Nephron progenitor cell (in vitro differentiated cells): ENCODE measurements at regions not wholly inside any gene's neighbourhood (a gene's known extent, or its start where the extent isn't known, plus 50 kb on each side); places are given as distances from the start of the nearest gene placed in this dataset.

Experiments
- DNase-seq: peaks from one replicate; pipeline ENCODE4 v3.0.0; 2021
- H3K27ac Mint-ChIP-seq: 2 replicates; pipeline ENCODE4 v1.8.0; 2021; ENCODE audit warnings: mild to moderate bottlenecking, moderate library complexity, mixed read lengths
- H3K27me3 Mint-ChIP-seq: 2 replicates; pipeline ENCODE4 v1.8.0; 2021; ENCODE audit warnings: mild to moderate bottlenecking, low read depth, mixed read lengths; ENCODE audit not compliant: poor library complexity
- H3K36me3 Mint-ChIP-seq: 2 replicates; pipeline ENCODE4 v1.8.0; 2021; ENCODE audit warnings: low read depth, mixed read lengths
- H3K4me1 Mint-ChIP-seq: 2 replicates; pipeline ENCODE4 v1.8.0; 2021; ENCODE audit warnings: mixed read lengths
- H3K4me3 Mint-ChIP-seq: 2 replicates; pipeline ENCODE4 v1.8.0; 2021; ENCODE audit warnings: mild to moderate bottlenecking, moderate library complexity, mixed read lengths
- H3K9me3 Mint-ChIP-seq: 2 replicates; pipeline ENCODE4 v1.8.0; 2021; ENCODE audit warnings: mild to moderate bottlenecking, moderate library complexity, mixed read lengths
- TF ChIP-seq, protein P1 (sequence below): fragments of 200-600 bp; sonication (generic); IDR thresholded peaks from 2 replicates; pipeline ENCODE4 v1.5.0; 2021; ENCODE audit warnings: antibody characterized with exemption

DNA sequence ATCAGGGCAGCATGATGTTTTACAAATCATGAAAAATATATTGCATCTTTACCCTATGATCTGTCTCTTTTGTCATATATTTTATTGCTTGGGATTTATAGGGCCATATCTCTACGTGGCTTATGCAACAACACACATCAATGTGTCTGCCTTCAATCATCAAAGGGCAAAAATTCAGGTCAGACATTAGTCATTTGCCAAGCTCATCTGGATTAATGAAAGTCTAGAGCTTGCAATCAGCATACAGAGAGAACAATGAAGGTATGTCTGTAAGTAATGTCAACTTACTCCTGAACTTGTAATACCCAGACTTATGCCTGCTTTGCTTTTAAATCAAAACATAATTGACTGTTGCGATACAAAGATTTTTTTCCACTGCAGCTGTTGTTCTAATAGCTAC lies 282.7 kb downstream of the HAO1 start:
- TF ChIP-seq, protein P1, sequence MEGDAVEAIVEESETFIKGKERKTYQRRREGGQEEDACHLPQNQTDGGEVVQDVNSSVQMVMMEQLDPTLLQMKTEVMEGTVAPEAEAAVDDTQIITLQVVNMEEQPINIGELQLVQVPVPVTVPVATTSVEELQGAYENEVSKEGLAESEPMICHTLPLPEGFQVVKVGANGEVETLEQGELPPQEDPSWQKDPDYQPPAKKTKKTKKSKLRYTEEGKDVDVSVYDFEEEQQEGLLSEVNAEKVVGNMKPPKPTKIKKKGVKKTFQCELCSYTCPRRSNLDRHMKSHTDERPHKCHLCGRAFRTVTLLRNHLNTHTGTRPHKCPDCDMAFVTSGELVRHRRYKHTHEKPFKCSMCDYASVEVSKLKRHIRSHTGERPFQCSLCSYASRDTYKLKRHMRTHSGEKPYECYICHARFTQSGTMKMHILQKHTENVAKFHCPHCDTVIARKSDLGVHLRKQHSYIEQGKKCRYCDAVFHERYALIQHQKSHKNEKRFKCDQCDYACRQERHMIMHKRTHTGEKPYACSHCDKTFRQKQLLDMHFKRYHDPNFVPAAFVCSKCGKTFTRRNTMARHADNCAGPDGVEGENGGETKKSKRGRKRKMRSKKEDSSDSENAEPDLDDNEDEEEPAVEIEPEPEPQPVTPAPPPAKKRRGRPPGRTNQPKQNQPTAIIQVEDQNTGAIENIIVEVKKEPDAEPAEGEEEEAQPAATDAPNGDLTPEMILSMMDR: no peak
- Mint-ChIP-seq H3K9me3 (no peaks in the 10 kb centered on the region), H3K27me3 (peaks cover 4% of the 10 kb centered on the region), H3K4me1 (no peaks in the 10 kb centered on the region), H3K4me3 (no peak overlapping the region), H3K27ac (no peak overlapping the region), H3K36me3 (no peaks in the 10 kb centered on the region)
- no peak for DNase-seq

DNA sequence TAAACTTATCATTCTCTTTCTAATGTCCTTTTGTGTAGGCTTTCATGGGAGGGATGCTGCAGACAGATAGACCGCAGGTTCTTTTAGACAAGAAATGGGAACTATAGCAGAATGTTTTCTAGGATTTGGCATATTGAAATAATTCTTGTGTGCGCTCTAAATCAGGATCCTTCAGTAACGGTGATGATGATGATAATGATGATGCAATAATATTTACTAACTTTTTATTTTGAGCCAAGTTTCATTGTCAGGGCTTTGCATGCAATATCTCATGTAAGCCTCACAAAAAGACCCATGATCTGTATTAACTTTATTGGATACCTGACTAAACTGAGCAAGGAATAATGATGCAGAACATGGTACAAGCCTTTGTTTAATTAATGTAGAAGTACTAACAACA lies 280.1 kb downstream of the HAO1 start:
- no peak overlapping the region for H3K27ac Mint-ChIP-seq
- H3K27me3 Mint-ChIP-seq: peaks cover 4% of the 10 kb centered on the region
- TF ChIP-seq, protein P1: no peak
- no peak overlapping the region for H3K4me3 Mint-ChIP-seq
- H3K4me1 Mint-ChIP-seq: no peaks in the 10 kb centered on the region
- no peak for DNase-seq
- no peaks in the 10 kb centered on the region for H3K36me3 Mint-ChIP-seq
- no peaks in the 10 kb centered on the region for H3K9me3 Mint-ChIP-seq

DNA sequence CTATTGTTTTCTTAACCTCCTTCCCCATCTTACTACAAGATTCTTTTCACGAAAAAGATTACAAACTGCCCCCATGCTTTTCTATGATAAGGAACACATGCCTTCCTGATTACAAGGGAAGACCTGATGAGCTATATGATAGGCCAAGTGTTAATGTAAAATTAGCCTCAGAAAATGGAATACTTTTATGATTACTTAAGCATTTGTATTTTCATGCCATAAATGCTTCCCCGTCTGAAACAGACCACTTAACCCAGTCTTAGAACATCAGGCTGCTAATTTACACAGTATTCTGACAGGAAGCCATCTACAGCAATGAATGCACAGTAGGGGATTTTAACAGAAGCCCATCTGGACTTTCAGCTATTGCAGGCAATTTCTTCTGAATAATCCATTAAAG lies 274.9 kb downstream of the HAO1 start:
- Mint-ChIP-seq H3K4me1 (peaks cover 6% of the 10 kb centered on the region), H3K27me3 (peaks cover 4% of the 10 kb centered on the region), H3K36me3 (no peaks in the 10 kb centered on the region), H3K9me3 (no peaks in the 10 kb centered on the region), H3K4me3 (no peak overlapping the region), H3K27ac (no peak overlapping the region)
- TF ChIP-seq, protein P1: no peak
- DNase-seq: no peak

DNA sequence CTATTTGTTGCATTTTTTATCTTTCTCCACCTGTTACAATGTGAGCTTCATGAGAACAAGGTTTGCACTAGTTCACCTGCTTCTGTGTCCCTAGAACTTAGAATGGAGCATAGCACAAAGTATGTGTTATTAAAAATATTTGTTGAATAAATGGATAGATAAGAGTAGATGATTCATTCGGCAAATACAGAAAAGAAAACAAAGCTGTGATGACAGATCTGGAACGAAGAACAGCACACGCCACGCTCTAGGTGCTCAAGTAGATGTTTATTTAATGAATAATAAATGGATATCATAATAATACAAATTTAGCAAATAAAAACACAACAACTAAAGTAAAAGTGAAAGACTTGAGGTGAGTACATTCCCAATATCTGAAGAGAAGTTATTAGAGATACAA lies 273.1 kb downstream of the HAO1 start:
- no peaks in the 10 kb centered on the region for H3K36me3 Mint-ChIP-seq
- TF ChIP-seq, protein P1: no peak
- no peak overlapping the region for H3K27ac Mint-ChIP-seq
- no peak overlapping the region for H3K4me3 Mint-ChIP-seq
- DNase-seq: no peak
- no peaks in the 10 kb centered on the region for H3K9me3 Mint-ChIP-seq
- peaks cover 4% of the 10 kb centered on the region for H3K27me3 Mint-ChIP-seq
- H3K4me1 Mint-ChIP-seq: peaks cover 6% of the 10 kb centered on the region

DNA sequence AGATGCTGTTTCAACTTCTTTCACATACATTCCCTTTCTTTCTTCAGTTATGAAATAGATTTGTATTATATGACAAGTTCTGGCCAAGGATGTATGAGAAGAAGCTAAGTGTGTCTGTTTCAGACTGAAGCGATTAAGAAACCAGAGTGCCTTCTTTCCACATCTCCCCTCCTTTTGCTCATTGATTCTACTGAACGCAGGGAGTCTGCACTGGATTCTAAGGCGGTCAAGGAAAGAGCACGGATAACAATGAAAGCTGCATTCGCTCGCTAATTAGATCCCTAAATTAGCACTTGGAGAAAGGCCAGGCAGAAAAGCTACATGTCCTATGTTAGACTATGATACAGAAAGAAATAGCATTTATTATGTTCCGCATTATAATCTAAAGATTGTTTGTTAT lies 267.7 kb downstream of the HAO1 start:
- TF ChIP-seq, protein P1: no peak
- no peaks in the 10 kb centered on the region for H3K36me3 Mint-ChIP-seq
- no peak overlapping the region for H3K4me3 Mint-ChIP-seq
- no peaks in the 10 kb centered on the region for H3K27me3 Mint-ChIP-seq
- no peak for DNase-seq
- no peak overlapping the region for H3K27ac Mint-ChIP-seq
- H3K4me1 Mint-ChIP-seq: no peaks in the 10 kb centered on the region
- no peaks in the 10 kb centered on the region for H3K9me3 Mint-ChIP-seq

DNA sequence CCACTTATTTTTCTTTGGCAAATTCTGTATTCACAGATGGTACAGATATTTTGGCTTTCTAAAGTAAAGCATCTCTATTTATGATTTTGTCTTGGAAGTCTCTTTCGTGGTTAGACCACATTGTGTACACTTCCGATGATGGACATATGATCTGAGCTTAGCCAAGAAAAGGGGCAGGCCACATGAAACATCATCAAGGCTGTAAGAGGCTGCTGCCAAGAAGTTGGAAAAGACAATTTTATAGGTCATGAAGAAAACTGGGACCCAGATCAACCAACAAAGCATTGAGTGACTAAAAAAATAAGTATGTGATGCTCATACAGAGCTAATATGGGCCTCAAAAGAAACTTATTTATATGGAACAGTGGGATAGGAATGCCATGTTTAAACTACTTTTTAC lies 266.4 kb downstream of the HAO1 start:
- Mint-ChIP-seq H3K4me3 (no peak overlapping the region), H3K4me1 (no peaks in the 10 kb centered on the region), H3K27me3 (no peaks in the 10 kb centered on the region), H3K36me3 (no peaks in the 10 kb centered on the region), H3K9me3 (no peaks in the 10 kb centered on the region), H3K27ac (no peak overlapping the region)
- no peak for DNase-seq
- TF ChIP-seq, protein P1: no peak
